CD14-positive monocyte (primary cell): ENCODE measurements at regions not wholly inside any gene's neighbourhood (a gene's known extent, or its start where the extent isn't known, plus 50 kb on each side); places are given as distances from the start of the nearest gene placed in this dataset.

Experiments used
- DNase-seq, 3 donors: peaks; one replicate each; pipeline ENCODE4 v3.0.0-alpha.2; 2011 to 2022
- H2AFZ ChIP-seq: 2 replicates; pipeline ENCODE4 v1.6.0; 2012; ENCODE audit warnings: mild to moderate bottlenecking, low read depth, low read length, inconsistent platforms; ENCODE audit not compliant: insufficient read depth, poor library complexity, severe bottlenecking
- H3K27ac ChIP-seq, 2 donors: 1 replicate in 1 of 2; 2 replicates in 1 of 2; pipeline ENCODE4 v1.5.1; 2012 to 2013; ENCODE audit warnings: low read length in 2 of 2, control low read depth in 1 of 2, inconsistent platforms in 1 of 2, low read depth in 1 of 2, mild to moderate bottlenecking in 1 of 2
- H3K27me3 ChIP-seq, 2 donors: one replicate each; pipeline versions ENCODE4 v1.6.0 to v1.6.1; 2011 to 2013; ENCODE audit warnings: low read length in 2 of 2; ENCODE audit not compliant: control insufficient read depth in 2 of 2, insufficient read depth in 2 of 2
- H3K36me3 ChIP-seq, 2 donors: replicated peaks in 1 of 2; 1 replicate in 1 of 2; 2 replicates in 1 of 2; pipeline versions ENCODE4 v1.5.1 to v1.6.1; 2012 to 2013; ENCODE audit warnings: low read length in 2 of 2, control low read depth in 1 of 2, inconsistent platforms in 1 of 2, mild to moderate bottlenecking in 1 of 2; ENCODE audit not compliant: insufficient read depth in 2 of 2, control insufficient read depth in 1 of 2
- H3K4me1 ChIP-seq, 2 donors: 1 replicate in 1 of 2; 2 replicates in 1 of 2; pipeline versions ENCODE4 v1.5.1 to v1.6.1; 2012 to 2013; ENCODE audit warnings: low read length in 2 of 2, control low read depth in 1 of 2, inconsistent platforms in 1 of 2, mild to moderate bottlenecking in 1 of 2, moderate library complexity in 1 of 2; ENCODE audit not compliant: insufficient read depth in 2 of 2, control insufficient read depth in 1 of 2
- H3K4me2 ChIP-seq: replicated peaks from 2 replicates; pipeline ENCODE3; 2012; ENCODE audit warnings: low read length, moderate library complexity, mild to moderate bottlenecking; ENCODE audit not compliant: poor library complexity, severe bottlenecking; ENCODE audit errors: extremely low read depth
- H3K4me3 ChIP-seq, 3 experiments: fragments of 200-600 bp in 1 of 3; sonication (generic) in 1 of 3; replicated peaks in 1 of 3; 1 replicate in 2 of 3; 2 replicates in 1 of 3; pipeline ENCODE4 v1.5.1; 2011 to 2013; ENCODE audit warnings: low read length in 3 of 3, mild to moderate bottlenecking in 3 of 3, control low read depth in 2 of 3, low read depth in 2 of 3, inconsistent platforms in 1 of 3, moderate library complexity in 1 of 3
- H3K79me2 ChIP-seq: 2 replicates; pipeline ENCODE4 v1.6.0; 2012; ENCODE audit warnings: mild to moderate bottlenecking, control low read depth, inconsistent platforms, low read length, moderate library complexity; ENCODE audit not compliant: insufficient read depth
- H3K9ac ChIP-seq: 2 replicates; pipeline ENCODE4 v1.6.0; 2017; ENCODE audit warnings: low read length, mild to moderate bottlenecking; ENCODE audit not compliant: insufficient read depth, poor library complexity, severe bottlenecking
- H3K9me3 ChIP-seq, 2 donors: replicated peaks in 1 of 2; 1 replicate in 1 of 2; 2 replicates in 1 of 2; pipeline versions ENCODE4 v1.5.1 to v1.6.1; 2012 to 2013; ENCODE audit warnings: low read length in 2 of 2, control low read depth in 1 of 2; ENCODE audit not compliant: control insufficient read depth in 1 of 2, insufficient read depth in 1 of 2
- H4K20me1 ChIP-seq: 2 replicates; pipeline ENCODE4 v1.6.0; 2012; ENCODE audit warnings: mild to moderate bottlenecking, low read length, control low read depth, moderate library complexity; ENCODE audit not compliant: insufficient read depth
- H3K27ac Mint-ChIP-seq, 7 donors: one replicate each; pipeline ENCODE4 v1.8.0; 2020; ENCODE audit warnings: mild to moderate bottlenecking in 7 of 7, mixed read lengths in 7 of 7, moderate library complexity in 6 of 7, inconsistent platforms in 2 of 7
- H3K27me3 Mint-ChIP-seq, 3 donors: one replicate each; pipeline ENCODE4 v1.8.0; 2021 to 2022; ENCODE audit warnings: low read depth in 3 of 3, mild to moderate bottlenecking in 3 of 3, mixed read lengths in 3 of 3, moderate library complexity in 3 of 3, inconsistent platforms in 1 of 3
- H3K36me3 Mint-ChIP-seq, 2 donors: one replicate each; pipeline ENCODE4 v1.8.0; 2020; ENCODE audit warnings: mixed read lengths in 2 of 2, inconsistent platforms in 1 of 2, mild to moderate bottlenecking in 1 of 2
- H3K4me1 Mint-ChIP-seq: one replicate; pipeline ENCODE4 v1.8.0; 2020; ENCODE audit warnings: mild to moderate bottlenecking, mixed read lengths
- H3K4me3 Mint-ChIP-seq, 2 donors: one replicate each; pipeline ENCODE4 v1.8.0; 2020; ENCODE audit warnings: mild to moderate bottlenecking in 2 of 2, mixed read lengths in 2 of 2, moderate library complexity in 1 of 2
- H3K9me3 Mint-ChIP-seq, 7 donors: one replicate each; pipeline ENCODE4 v1.8.0; 2020 to 2022; ENCODE audit warnings: mixed read lengths in 7 of 7, mild to moderate bottlenecking in 6 of 7, moderate library complexity in 6 of 7, inconsistent platforms in 2 of 7
- CTCF ChIP-seq: fragments of 200-600 bp; IDR thresholded peaks from one replicate; pipeline ENCODE4 v1.8.0; 2022; ENCODE audit warnings: antibody characterized with exemption, mild to moderate bottlenecking
- WGBS: methylation state at CpG from one replicate; pipeline ENCODE4 v1.1.5; 2013; ENCODE audit warnings: missing lambda C conversion rate; ENCODE audit not compliant: insufficient coverage; 5-methylcytosine and 5-hydroxymethylcytosine counted together
- intact Hi-C, 2 donors: fragments of 100-400 bp; cut with micrococcal nuclease; formaldehyde crosslinking; loops; one replicate each; pipeline versions ENCODE4 v1.15.0 to v1.15.1; 2023

GRCh38 chr12:38152816-38153736 lies 163.5 kb upstream of the ALG10B start:
- Histone ChIP-seq H3K27ac (no peak overlapping the region), H3K9ac (no peak overlapping the region), H3K4me2 (no peak overlapping the region), H3K4me1 (no peaks in the 10 kb centered on the region), H3K27me3 (no peaks in the 10 kb centered on the region), H2AFZ (no peak overlapping the region), H4K20me1 (no peaks in the 10 kb centered on the region), H3K4me3 (no peak overlapping the region), H3K36me3 (no peaks in the 10 kb centered on the region), H3K79me2 (no peaks in the 10 kb centered on the region), H3K9me3 (peaks cover 96 to 99% of the 10 kb centered on the region in 2 donors)
- intact Hi-C loops: no loop called here
- H3K27ac Mint-ChIP-seq: no peak overlapping the region
- 91% methylated on average over 48 of the region's 53 CpGs for WGBS
- TF ChIP-seq CTCF: no peak
- H3K4me3 Mint-ChIP-seq: no peak overlapping the region
- H3K36me3 Mint-ChIP-seq: no peaks in the 10 kb centered on the region
- H3K4me1 Mint-ChIP-seq: no peaks in the 10 kb centered on the region
- DNase-seq: no peak
- peaks cover 78 to 96% (median 87%) of the 10 kb centered on the region in 7 donors for H3K9me3 Mint-ChIP-seq
- peaks cover 0 to 6% (median 0%) of the 10 kb centered on the region in 3 donors for H3K27me3 Mint-ChIP-seq

GRCh38 chr12:38153737-38154061 lies 162.9 kb upstream of the ALG10B start:
- Histone ChIP-seq H4K20me1 (no peaks in the 10 kb centered on the region), H3K36me3 (no peaks in the 10 kb centered on the region), H3K4me2 (no peak overlapping the region), H3K4me1 (no peaks in the 10 kb centered on the region), H3K27ac (no peak overlapping the region), H3K4me3 (no peak overlapping the region), H3K9ac (no peak overlapping the region), H2AFZ (no peak overlapping the region), H3K9me3 (peaks cover 96 to 99% of the 10 kb centered on the region in 2 donors), H3K27me3 (no peaks in the 10 kb centered on the region), H3K79me2 (no peaks in the 10 kb centered on the region)
- DNase-seq: no peak
- Mint-ChIP-seq H3K9me3 (peaks cover 79 to 96% (median 89%) of the 10 kb centered on the region in 7 donors), H3K27me3 (peaks cover 0 to 6% (median 0%) of the 10 kb centered on the region in 3 donors), H3K27ac (no peak overlapping the region), H3K36me3 (no peaks in the 10 kb centered on the region), H3K4me1 (no peaks in the 10 kb centered on the region), H3K4me3 (no peak overlapping the region)
- 87% methylated on average over 19 of the region's 19 CpGs for WGBS
- no peak for TF ChIP-seq CTCF
- intact Hi-C loops: no loop called here
